Panc1 (cell line): ENCODE measurements at regions not wholly inside any gene's neighbourhood (a gene's known extent, or its start where the extent isn't known, plus 50 kb on each side); places are given as distances from the start of the nearest gene placed in this dataset.
"Not testable (repeated sequence)": the region's sequence is repeated elsewhere in the genome, so short reads cannot be mapped to it uniquely, and the experiment has no call there.

Source experiments
- CTCF ChIP-seq: fragments of 450-650 bp; IDR thresholded peaks from 2 replicates; pipeline ENCODE4 v1.5.1; 2017; ENCODE audit warnings: mild to moderate bottlenecking
- SIN3A ChIP-seq: IDR thresholded peaks from 2 replicates; pipeline ENCODE4 v1.6.1; 2012; ENCODE audit warnings: low read depth, mild to moderate bottlenecking, low read length, moderate library complexity, borderline replicate concordance; ENCODE audit not compliant: insufficient read depth

DNA sequence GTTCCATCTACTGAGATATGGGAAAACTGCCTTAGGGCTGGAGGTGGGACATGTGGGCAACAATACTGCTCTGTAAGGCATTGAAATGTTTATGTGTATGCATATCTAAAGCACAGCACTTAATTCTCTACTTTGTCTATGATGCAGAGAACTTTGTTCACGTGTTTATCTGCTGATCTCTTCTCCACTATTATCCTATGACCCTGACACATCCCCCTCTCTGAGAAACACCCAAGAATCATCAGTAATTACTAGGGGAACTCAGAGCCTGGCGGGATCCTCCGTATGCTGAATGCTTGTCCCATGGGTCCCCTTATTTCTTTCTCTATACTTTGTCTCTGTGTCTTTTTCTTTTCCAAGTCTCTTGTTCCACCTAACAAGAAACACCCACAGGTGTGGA is 63.8 kb downstream of the OR4A15 start:
- TF ChIP-seq CTCF, SIN3A: not testable (repeated sequence)
